Bronchial epithelial cell (primary cell): ENCODE measurements at regions not wholly inside any gene's neighbourhood (a gene's known extent, or its start where the extent isn't known, plus 50 kb on each side); places are given as distances from the start of the nearest gene placed in this dataset.

Experiments used
- DNase-seq: peaks from one replicate; pipeline ENCODE4 v3.0.0-alpha.2; 2010; ENCODE audit warnings: low read depth
- FAIRE-seq: peaks from 2 replicates; lab custom pipeline; 2011; peaks lifted over from hg19 to GRCh38; lab: Jason Lieb, UNC
- H3K27me3 ChIP-seq: 2 replicates; pipeline ENCODE4 v1.5.1; 2011; ENCODE audit warnings: low read length; ENCODE audit not compliant: control insufficient read depth, insufficient read depth
- H3K36me3 ChIP-seq: 2 replicates; pipeline ENCODE4 v1.5.1; 2011; ENCODE audit warnings: low read length; ENCODE audit not compliant: control insufficient read depth, insufficient read depth
- H3K4me3 ChIP-seq: 2 replicates; pipeline ENCODE4 v1.5.1; 2011; ENCODE audit warnings: mild to moderate bottlenecking, low read depth, low read length, control low read depth
- CTCF ChIP-seq: IDR thresholded peaks from 2 replicates; pipeline ENCODE4 v1.5.1; 2011; ENCODE audit warnings: mild to moderate bottlenecking, moderate library complexity, low read length, control low read depth, inconsistent platforms; ENCODE audit not compliant: insufficient read depth, severe bottlenecking

GRCh38 chr22:27032091-27032761 is 374.8 kb downstream of the MIAT start:
- Histone ChIP-seq H3K36me3 (no peaks in the 10 kb centered on the region), H3K4me3 (no peak overlapping the region), H3K27me3 (no peaks in the 10 kb centered on the region)
- FAIRE-seq (no peak), DNase-seq (no peak)
- peak; percentile 13 for TF ChIP-seq CTCF

- no peak for FAIRE-seq
- no peak for TF ChIP-seq CTCF
- Histone ChIP-seq H3K4me3 (no peak overlapping the region), H3K27me3 (no peaks in the 10 kb centered on the region), H3K36me3 (no peaks in the 10 kb centered on the region)
- DNase-seq = no peak
Measured at GRCh38 chr22:27041745-27042310, 384.4 kb downstream of the MIAT start.

- DNase-seq (no peak), FAIRE-seq (no peak)
- no peak for TF ChIP-seq CTCF
- no peak overlapping the region for H3K4me3 ChIP-seq
- no peaks in the 10 kb centered on the region for H3K27me3 ChIP-seq
- H3K36me3 ChIP-seq = no peaks in the 10 kb centered on the region
Measured at GRCh38 chr22:27043262-27043661, 385.9 kb downstream of the MIAT start.

GRCh38 chr22:27045103-27045947 is 387.9 kb downstream of the MIAT start:
- DNase-seq = peak; percentile 52
- no peaks in the 10 kb centered on the region for H3K36me3 ChIP-seq
- no peak for TF ChIP-seq CTCF
- FAIRE-seq = peak; percentile 88
- H3K4me3 ChIP-seq = no peak overlapping the region
- no peaks in the 10 kb centered on the region for H3K27me3 ChIP-seq

GRCh38 chr22:27046086-27046485 is 388.7 kb downstream of the MIAT start:
- no peaks in the 10 kb centered on the region for H3K36me3 ChIP-seq
- H3K27me3 ChIP-seq = no peaks in the 10 kb centered on the region
- TF ChIP-seq CTCF = no peak
- peak; percentile 17 for DNase-seq
- H3K4me3 ChIP-seq = no peak overlapping the region
- FAIRE-seq = no peak
